ENCODE measurements at regions not wholly inside any gene's neighbourhood (a gene's known extent, or its start where the extent isn't known, plus 50 kb on each side); places are given as distances from the start of the nearest gene placed in this dataset.

- no peak for TF ChIP-seq GLIS3 (CRISPR knock-in tag; IDR thresholded peaks at IDR 0.05)
- TF ChIP-seq ZC3H10 (CRISPR knock-in tag; IDR thresholded peaks at IDR 0.05) = no peak
- TF ChIP-seq CSRNP3 (CRISPR knock-in tag; IDR thresholded peaks at IDR 0.05) = no peak
- no peak for TF ChIP-seq ARNTL (CRISPR knock-in tag; IDR thresholded peaks at IDR 0.05; ENCODE audit: borderline replicate concordance, low read depth)
- TF ChIP-seq BACH2 (CRISPR knock-in tag; IDR thresholded peaks at IDR 0.05; ENCODE audit: borderline replicate concordance) = no peak
- TF ChIP-seq PPARA (CRISPR knock-in tag; IDR thresholded peaks at IDR 0.05; ENCODE audit: borderline replicate concordance) = no peak
- no peak for TF ChIP-seq ZFP3 (CRISPR knock-in tag; IDR thresholded peaks at IDR 0.05)
- TF ChIP-seq ISL1 (CRISPR knock-in tag; IDR thresholded peaks at IDR 0.05) = no peak
- no peak for TF ChIP-seq ZNF8 (CRISPR knock-in tag; IDR thresholded peaks at IDR 0.05)
- TF ChIP-seq CSDC2 (CRISPR knock-in tag; IDR thresholded peaks at IDR 0.05) = no peak
- no peak for TF ChIP-seq TOX (CRISPR knock-in tag; IDR thresholded peaks at IDR 0.05; ENCODE audit: borderline replicate concordance)
- TF ChIP-seq PATZ1 (CRISPR knock-in tag; IDR thresholded peaks at IDR 0.05; ENCODE audit: borderline replicate concordance) = no peak
- TF ChIP-seq SNAI2 (CRISPR knock-in tag; IDR thresholded peaks at IDR 0.05) = no peak
- TF ChIP-seq OSR1 (CRISPR knock-in tag; IDR thresholded peaks at IDR 0.05) = no peak
- TF ChIP-seq ZNF70 (CRISPR knock-in tag; IDR thresholded peaks at IDR 0.05) = no peak
- no peak for TF ChIP-seq TSHZ2 (CRISPR knock-in tag; IDR thresholded peaks at IDR 0.05)
- no peak for TF ChIP-seq ZNF565 (CRISPR knock-in tag; conservative IDR thresholded peaks at IDR 0.05; ENCODE audit: low read depth)
- ATAC-seq = no peak
Observed at GRCh38 chr22:49015459-49015858, 812.2 kb downstream of the BRD1 start.

- no peak for TF ChIP-seq ZNF70 (CRISPR knock-in tag; IDR thresholded peaks at IDR 0.05)
- no peak for TF ChIP-seq PATZ1 (CRISPR knock-in tag; IDR thresholded peaks at IDR 0.05; ENCODE audit: borderline replicate concordance)
- TF ChIP-seq ARNTL (CRISPR knock-in tag; IDR thresholded peaks at IDR 0.05; ENCODE audit: borderline replicate concordance, low read depth) = no peak
- TF ChIP-seq RARB (CRISPR knock-in tag; IDR thresholded peaks at IDR 0.05) = no peak
- no peak for TF ChIP-seq ZNF565 (CRISPR knock-in tag; conservative IDR thresholded peaks at IDR 0.05; ENCODE audit: low read depth)
- TF ChIP-seq SNAI2 (CRISPR knock-in tag; IDR thresholded peaks at IDR 0.05) = no peak
- no peak for TF ChIP-seq ZFP30 (CRISPR knock-in tag; IDR thresholded peaks at IDR 0.05)
- TF ChIP-seq GLIS3 (CRISPR knock-in tag; IDR thresholded peaks at IDR 0.05) = no peak
- TF ChIP-seq OSR1 (CRISPR knock-in tag; IDR thresholded peaks at IDR 0.05) = no peak
- TF ChIP-seq CSDC2 (CRISPR knock-in tag; IDR thresholded peaks at IDR 0.05) = no peak
- no peak for TF ChIP-seq ZFP3 (CRISPR knock-in tag; IDR thresholded peaks at IDR 0.05)
- TF ChIP-seq TOX (CRISPR knock-in tag; IDR thresholded peaks at IDR 0.05; ENCODE audit: borderline replicate concordance) = no peak
- TF ChIP-seq BACH2 (CRISPR knock-in tag; IDR thresholded peaks at IDR 0.05; ENCODE audit: borderline replicate concordance) = no peak
- TF ChIP-seq CSRNP3 (CRISPR knock-in tag; IDR thresholded peaks at IDR 0.05) = no peak
- no peak for TF ChIP-seq ZNF8 (CRISPR knock-in tag; IDR thresholded peaks at IDR 0.05)
- no peak for TF ChIP-seq ZC3H10 (CRISPR knock-in tag; IDR thresholded peaks at IDR 0.05)
- no peak for TF ChIP-seq ESRRG (CRISPR knock-in tag; IDR thresholded peaks at IDR 0.05)
- no peak for TF ChIP-seq POU6F1 (CRISPR knock-in tag; IDR thresholded peaks at IDR 0.05; ENCODE audit: borderline replicate concordance, low read depth)
- no peak for ATAC-seq
Observed at GRCh38 chr22:49014227-49015201, 813.2 kb downstream of the BRD1 start.

Measured in SK-N-SH treated with all-trans-retinoic acid at 6 μM for 48 hours (cell line).